Common myeloid progenitor, CD34-positive (primary cell): ENCODE measurements at regions not wholly inside any gene's neighbourhood (a gene's known extent, or its start where the extent isn't known, plus 50 kb on each side); places are given as distances from the start of the nearest gene placed in this dataset.

Source experiments
- CTCF ChIA-PET: fragments of 350-600 bp; sonication (Branson Sonifier 250); formaldehyde crosslinking; loops from one replicate; lab custom pipeline; 2021; ENCODE audit warnings: antibody characterized with exemption; lab: Charles Lee
- POLR2A ChIA-PET: fragments of 350-600 bp; sonication (Branson Sonifier 250); formaldehyde crosslinking; loops from one replicate; lab custom pipeline; 2021; ENCODE audit warnings: antibody characterized with exemption; lab: Charles Lee
- DNase-seq, 3 donors: peaks; one replicate each; pipeline versions ENCODE4 v3.0.0 to v3.0.0-alpha.2; 2013
- H3K27ac ChIP-seq, 2 experiments: 1 replicate in 1 of 2; 2 replicates in 1 of 2; pipeline ENCODE4 v1.7.0; 2013; ENCODE audit warnings: inconsistent platforms in 2 of 2, low read length in 2 of 2, mild to moderate bottlenecking in 2 of 2, low read depth in 1 of 2, moderate library complexity in 1 of 2; ENCODE audit not compliant: severe bottlenecking in 2 of 2, insufficient read depth in 1 of 2, poor library complexity in 1 of 2
- H3K27me3 ChIP-seq, 5 experiments: replicated peaks in 2 of 5; 1 replicate in 3 of 5; 2 replicates in 2 of 5; pipeline versions ENCODE4 v1.6.1 to v1.7.0; 2013; ENCODE audit warnings: low read length in 4 of 5, mild to moderate bottlenecking in 2 of 5, moderate library complexity in 2 of 5, inconsistent platforms in 1 of 5; ENCODE audit not compliant: insufficient read depth in 5 of 5, control insufficient read depth in 4 of 5
- H3K36me3 ChIP-seq, 4 experiments: 1 replicate in 2 of 4; 2 replicates in 2 of 4; pipeline versions ENCODE4 v1.6.1 to v1.7.0; 2013; ENCODE audit warnings: low read length in 3 of 4, control low read depth in 1 of 4, mild to moderate bottlenecking in 1 of 4; ENCODE audit not compliant: control insufficient read depth in 4 of 4, insufficient read depth in 4 of 4
- H3K4me1 ChIP-seq, 4 experiments: 1 replicate in 3 of 4; 2 replicates in 1 of 4; pipeline versions ENCODE4 v1.6.1 to v1.7.1; 2013; ENCODE audit warnings: low read length in 3 of 4, mild to moderate bottlenecking in 3 of 4, control low read depth in 1 of 4, inconsistent platforms in 1 of 4, moderate library complexity in 1 of 4; ENCODE audit not compliant: control insufficient read depth in 4 of 4, insufficient read depth in 4 of 4; ENCODE audit errors: control extremely low read depth in 1 of 4
- H3K4me3 ChIP-seq, 7 experiments: 1 replicate in 4 of 7; 2 replicates in 3 of 7; pipeline versions ENCODE4 v1.5.1 to v1.7.0; 2013; ENCODE audit warnings: mild to moderate bottlenecking in 7 of 7, low read length in 6 of 7, moderate library complexity in 6 of 7, inconsistent platforms in 2 of 7, low read depth in 2 of 7, control low read depth in 1 of 7; ENCODE audit not compliant: insufficient read depth in 4 of 7, control insufficient read depth in 1 of 7; ENCODE audit errors: extremely low read depth in 1 of 7
- H3K9me3 ChIP-seq, 5 experiments: 1 replicate in 4 of 5; 2 replicates in 1 of 5; pipeline versions ENCODE4 v1.6.1 to v1.7.1; 2013; ENCODE audit warnings: low read length in 4 of 5, mild to moderate bottlenecking in 2 of 5, inconsistent platforms in 1 of 5, low read depth in 1 of 5, moderate library complexity in 1 of 5; ENCODE audit not compliant: control insufficient read depth in 4 of 5, insufficient read depth in 2 of 5; ENCODE audit errors: control extremely low read depth in 1 of 5
- WGBS: methylation state at CpG from one replicate; pipeline ENCODE4 v1.1.5; 2013; ENCODE audit not compliant: insufficient coverage; 5-methylcytosine and 5-hydroxymethylcytosine counted together

DNA sequence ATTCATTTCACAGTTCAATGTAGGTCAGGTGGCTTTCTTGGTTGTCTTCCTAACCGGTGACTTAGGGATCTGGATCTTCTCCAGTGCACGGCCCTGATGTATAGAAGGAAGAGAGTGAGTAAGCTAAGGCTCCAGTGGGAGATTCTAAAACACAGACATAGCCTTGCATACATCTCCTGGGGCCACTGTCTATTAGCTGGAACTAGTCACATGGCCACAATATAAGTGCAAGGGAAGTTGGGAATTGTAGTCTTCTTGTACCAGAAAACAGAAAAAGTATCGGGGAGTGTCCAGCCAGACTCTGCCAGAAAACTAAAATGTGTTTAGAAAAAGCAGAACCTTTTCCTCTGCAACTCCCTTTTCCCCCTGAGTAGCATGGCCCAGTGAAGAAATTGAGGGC lies 531.6 kb downstream of the VRK1 start:
- DNase-seq = no peak
- ChIA-PET CTCF (no interaction called here), POLR2A (no interaction called here)
- Histone ChIP-seq H3K4me1 (peaks cover 0 to 16% (median 11%) of the 10 kb centered on the region in 4 experiments), H3K27me3 (no peaks in the 10 kb centered on the region), H3K36me3 (no peaks in the 10 kb centered on the region), H3K27ac (no peak overlapping the region), H3K9me3 (peaks cover 0 to under 1% (median 0%) of the 10 kb centered on the region in 5 experiments), H3K4me3 (no peak overlapping the region)
- 100% methylated on average over 3 of the region's 3 CpGs for WGBS

DNA sequence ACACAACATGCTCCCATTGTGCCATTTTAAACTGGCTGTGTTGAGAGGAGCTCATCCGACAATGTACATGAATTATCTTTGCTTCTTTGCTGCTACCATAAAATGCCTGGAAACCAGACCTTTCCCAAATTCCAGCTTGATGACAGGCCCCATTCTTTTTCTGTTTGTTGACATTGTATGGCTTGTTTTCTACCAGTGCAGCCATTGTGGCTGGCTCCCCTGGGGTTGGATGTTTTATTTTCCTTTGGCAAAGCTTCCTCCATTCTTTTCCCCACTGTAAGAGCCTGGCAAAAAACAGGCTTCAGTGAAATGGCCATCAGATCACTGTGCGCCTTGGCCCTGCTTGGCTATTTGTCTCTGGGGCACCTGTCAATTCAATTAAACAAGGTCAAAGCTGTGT lies 532.5 kb downstream of the VRK1 start:
- no peak for DNase-seq
- no peaks in the 10 kb centered on the region for H3K9me3 ChIP-seq
- H3K4me3 ChIP-seq = no peak overlapping the region
- H3K27me3 ChIP-seq = no peaks in the 10 kb centered on the region
- no peak overlapping the region for H3K27ac ChIP-seq
- peaks cover 0 to 16% (median 11%) of the 10 kb centered on the region in 4 experiments for H3K4me1 ChIP-seq
- ChIA-PET CTCF (no interaction called here), POLR2A (no interaction called here)
- WGBS = no CpG with 5 or more reads among the region's 2 CpGs
- H3K36me3 ChIP-seq = no peaks in the 10 kb centered on the region

DNA sequence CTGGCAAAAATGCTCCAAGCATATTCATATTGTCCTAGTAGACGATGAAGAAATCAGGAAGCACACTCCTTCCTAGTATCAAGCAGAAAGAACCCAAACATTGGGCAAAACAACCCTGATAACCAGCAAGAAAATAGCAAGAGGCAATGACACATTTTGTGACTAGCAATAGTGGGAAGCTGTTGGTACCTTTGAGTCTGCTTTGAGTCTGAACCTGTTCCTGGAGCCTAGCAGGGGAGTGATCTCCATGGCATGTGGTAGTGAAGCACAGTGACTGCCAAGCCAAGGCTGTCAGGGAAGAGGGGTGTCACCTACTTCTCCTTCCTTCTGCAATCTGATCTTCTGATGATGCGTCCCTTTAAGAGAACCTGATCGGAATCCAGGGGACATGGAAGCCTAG lies 533.9 kb downstream of the VRK1 start:
- POLR2A ChIA-PET = interaction anchor here (0.5 kb wide), 1 partner anchor 298 kb away, joined by 5 read pairs; no protein-coding TSS in a partner anchor

DNA sequence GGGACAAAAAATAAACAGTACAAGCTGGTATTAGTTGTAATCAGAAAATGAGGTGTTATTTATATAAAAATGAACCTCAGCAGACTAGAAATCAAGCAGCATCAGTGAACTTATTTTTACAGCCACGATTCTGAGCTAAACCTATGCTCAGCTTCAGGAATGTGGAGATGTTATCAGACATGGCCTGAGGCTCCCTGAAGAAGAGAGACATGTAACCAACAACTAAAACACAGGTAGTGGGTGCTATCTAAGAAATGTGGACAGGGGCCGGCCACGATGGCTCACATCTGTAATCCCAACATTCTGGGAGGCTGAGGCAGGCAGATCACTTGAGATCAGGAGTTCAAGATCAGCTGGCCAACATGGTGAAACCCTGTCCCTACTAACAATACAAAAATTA lies 534.3 kb downstream of the VRK1 start:
- POLR2A ChIA-PET = interaction anchor here (0.5 kb wide), 1 partner anchor 299 kb away, joined by 5 read pairs; no protein-coding TSS in a partner anchor
- DNase-seq = no peak

More for the DNA sequence above, 533.9 kb downstream of the VRK1 start:
- CTCF ChIA-PET = no interaction called here
- Histone ChIP-seq H3K4me3 (no peak overlapping the region), H3K27me3 (no peaks in the 10 kb centered on the region), H3K4me1 (peaks cover 0 to 16% (median 11%) of the 10 kb centered on the region in 4 experiments), H3K27ac (no peak overlapping the region), H3K36me3 (no peaks in the 10 kb centered on the region), H3K9me3 (no peaks in the 10 kb centered on the region)
- WGBS = no CpG with 5 or more reads among the region's 3 CpGs
- DNase-seq = no peak

DNA sequence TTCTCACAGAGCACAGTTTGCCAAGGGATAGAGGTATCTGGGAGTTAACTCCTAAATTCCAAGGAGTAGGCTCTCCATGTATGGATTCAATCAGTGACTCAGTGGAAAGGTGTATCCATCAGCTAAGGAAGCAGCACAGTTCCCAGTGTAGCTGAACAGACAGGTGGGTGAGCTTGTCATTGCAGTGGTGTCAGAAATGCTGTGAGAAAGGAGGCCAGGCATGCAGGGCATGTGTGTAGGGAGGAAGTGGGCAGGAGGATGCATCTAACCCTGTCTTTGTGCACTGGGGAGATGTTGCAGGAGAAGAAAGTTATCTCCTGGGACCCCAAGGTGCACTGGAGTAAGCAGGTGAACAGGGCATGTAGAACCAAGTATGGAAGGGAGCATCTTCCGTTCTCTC lies 539.0 kb downstream of the VRK1 start:
- DNase-seq = no peak
- ChIA-PET POLR2A (no interaction called here), CTCF (no interaction called here)
- H3K9me3 ChIP-seq = peaks cover 0 to 8% (median 2%) of the 10 kb centered on the region in 5 experiments
- H3K27ac ChIP-seq = no peak overlapping the region
- H3K27me3 ChIP-seq = no peaks in the 10 kb centered on the region
- peaks cover 0 to 11% (median 9%) of the 10 kb centered on the region in 4 experiments for H3K4me1 ChIP-seq
- WGBS = 100% methylated on average over 1 of the region's 1 CpG
- H3K36me3 ChIP-seq = no peaks in the 10 kb centered on the region
- no peak overlapping the region for H3K4me3 ChIP-seq

More for the DNA sequence above, 534.3 kb downstream of the VRK1 start:
- no peaks in the 10 kb centered on the region for H3K36me3 ChIP-seq
- no peaks in the 10 kb centered on the region for H3K9me3 ChIP-seq
- no peaks in the 10 kb centered on the region for H3K27me3 ChIP-seq
- no peak overlapping the region for H3K27ac ChIP-seq
- peaks cover 0 to 16% (median 11%) of the 10 kb centered on the region in 4 experiments for H3K4me1 ChIP-seq
- H3K4me3 ChIP-seq = no peak overlapping the region
- WGBS = 100% methylated on average over 1 of the region's 3 CpGs
- CTCF ChIA-PET = interaction anchor here (1.0 to 1.3 kb wide), 2 partner anchors 13 to 147 kb away, joined by 3 read pairs; no protein-coding TSS in a partner anchor

DNA sequence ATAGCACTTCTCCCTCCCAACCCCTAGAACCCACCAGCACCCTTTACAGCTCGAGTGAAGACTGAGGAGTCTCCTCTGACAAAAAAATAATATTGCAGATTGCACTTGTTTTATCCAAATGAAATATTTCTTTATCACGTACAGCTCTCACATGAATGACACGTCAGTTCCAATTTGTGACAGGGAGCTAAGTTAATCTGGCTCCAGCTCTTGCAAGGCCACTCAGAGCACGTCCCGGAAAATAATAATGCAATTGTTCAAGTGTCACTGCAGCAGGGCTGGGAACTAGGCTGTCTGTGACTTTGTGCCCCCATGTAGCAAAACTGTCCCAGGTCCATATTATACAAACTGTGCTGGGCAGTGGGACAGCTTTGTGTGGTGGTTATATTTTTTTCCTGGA lies 539.6 kb downstream of the VRK1 start:
- no peaks in the 10 kb centered on the region for H3K36me3 ChIP-seq
- H3K27me3 ChIP-seq = no peaks in the 10 kb centered on the region
- H3K4me1 ChIP-seq = peaks cover 0 to 6% (median 5%) of the 10 kb centered on the region in 4 experiments
- CTCF ChIA-PET = interaction anchor here (1.3 kb wide), 1 partner anchor 9 kb away, joined by 4 read pairs; no protein-coding TSS in a partner anchor
- DNase-seq = no peak
- WGBS = 93% methylated on average over 5 of the region's 5 CpGs
- H3K27ac ChIP-seq = no peak overlapping the region
- H3K4me3 ChIP-seq = no peak overlapping the region
- H3K9me3 ChIP-seq = peaks cover 0 to 8% (median 2%) of the 10 kb centered on the region in 5 experiments
- POLR2A ChIA-PET = interaction anchor here (0.8 kb wide), 1 partner anchor 23 kb away, joined by 3 read pairs; no protein-coding TSS in a partner anchor

DNA sequence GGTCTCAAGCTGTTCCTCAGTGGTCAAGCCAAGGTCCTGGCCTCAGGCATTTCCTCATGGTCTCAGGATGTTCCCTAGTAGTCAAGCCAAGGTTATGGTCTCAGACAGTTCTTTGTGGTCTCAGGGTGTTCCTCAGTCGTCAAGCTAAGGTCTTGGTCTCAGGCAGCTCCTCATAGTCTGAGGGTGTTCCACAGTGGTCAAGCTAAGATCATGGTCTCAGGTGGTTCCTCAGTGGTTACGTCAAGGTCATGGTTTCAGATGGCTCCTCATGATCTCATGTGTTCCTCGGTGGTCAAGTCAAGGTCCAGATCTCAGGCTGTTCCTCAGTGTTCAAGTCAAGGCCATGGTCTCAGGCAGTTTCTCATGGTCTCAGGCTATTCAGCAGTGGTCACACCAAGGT lies 540.1 kb downstream of the VRK1 start:
- POLR2A ChIA-PET = interaction anchor here (0.8 kb wide), 1 partner anchor 22 kb away, joined by 3 read pairs; no protein-coding TSS in a partner anchor
- CTCF ChIA-PET = interaction anchor here (1.3 kb wide), 1 partner anchor 10 kb away, joined by 4 read pairs; no protein-coding TSS in a partner anchor
- no peak overlapping the region for H3K27ac ChIP-seq
- H3K4me1 ChIP-seq = peaks cover 0 to 5% (median under 1%) of the 10 kb centered on the region in 4 experiments
- peaks cover 0 to 8% (median 2%) of the 10 kb centered on the region in 5 experiments for H3K9me3 ChIP-seq
- DNase-seq = no peak
- WGBS = 89% methylated on average over 3 of the region's 3 CpGs
- H3K27me3 ChIP-seq = no peaks in the 10 kb centered on the region
- no peak overlapping the region for H3K4me3 ChIP-seq
- H3K36me3 ChIP-seq = no peaks in the 10 kb centered on the region
